ENCODE measurements at regions not wholly inside any gene's neighbourhood (a gene's known extent, or its start where the extent isn't known, plus 50 kb on each side); places are given as distances from the start of the nearest gene placed in this dataset.

GRCh38 chr9:1335174-1335573 lies 285.0 kb downstream of the DMRT2 start:
- TF ChIP-seq CTCF (IDR thresholded peaks at IDR 0.05; ENCODE audit: borderline replicate concordance, extremely low read depth, low read length, poor library complexity, severe bottlenecking) = no peak
- TF ChIP-seq EZH2 (IDR thresholded peaks at IDR 0.05; ENCODE audit: borderline replicate concordance, low read depth, low read length, severe bottlenecking) = no peak

Measured in DND-41 (cell line).